Mammary epithelial cell (primary cell): ENCODE measurements at regions not wholly inside any gene's neighbourhood (a gene's known extent, or its start where the extent isn't known, plus 50 kb on each side); places are given as distances from the start of the nearest gene placed in this dataset.

ENCODE experiments used
- CTCF ChIP-seq, 2 donors: IDR thresholded peaks in 1 of 2; conservative IDR thresholded peaks in 1 of 2; 2 replicates each; pipeline ENCODE4 v1.5.1; 2011 to 2012; ENCODE audit warnings: inconsistent platforms in 2 of 2, low read length in 2 of 2, mild to moderate bottlenecking in 2 of 2, control low read depth in 1 of 2, low read depth in 1 of 2; ENCODE audit not compliant: insufficient read depth in 1 of 2; ENCODE audit errors: extremely low read depth in 1 of 2
- EZH2 ChIP-seq: IDR thresholded peaks from 2 replicates; pipeline ENCODE4 v1.6.1; 2012; ENCODE audit warnings: low read length, inconsistent platforms, borderline replicate concordance

- TF ChIP-seq CTCF (conservative IDR thresholded peaks at IDR 0.05 in 1 of 2, IDR thresholded peaks at IDR 0.05 in 1 of 2; ENCODE audit: extremely low read depth in 1 of 2, insufficient read depth in 1 of 2, low read depth in 1 of 2, low read length in 2 of 2): no peak
- no peak for TF ChIP-seq EZH2
Observed at GRCh38 chr3:33994568-33994967, 196.1 kb downstream of the PDCD6IP start.
